ENCODE measurements at regions not wholly inside any gene's neighbourhood (a gene's known extent, or its start where the extent isn't known, plus 50 kb on each side); places are given as distances from the start of the nearest gene placed in this dataset.

DNA sequence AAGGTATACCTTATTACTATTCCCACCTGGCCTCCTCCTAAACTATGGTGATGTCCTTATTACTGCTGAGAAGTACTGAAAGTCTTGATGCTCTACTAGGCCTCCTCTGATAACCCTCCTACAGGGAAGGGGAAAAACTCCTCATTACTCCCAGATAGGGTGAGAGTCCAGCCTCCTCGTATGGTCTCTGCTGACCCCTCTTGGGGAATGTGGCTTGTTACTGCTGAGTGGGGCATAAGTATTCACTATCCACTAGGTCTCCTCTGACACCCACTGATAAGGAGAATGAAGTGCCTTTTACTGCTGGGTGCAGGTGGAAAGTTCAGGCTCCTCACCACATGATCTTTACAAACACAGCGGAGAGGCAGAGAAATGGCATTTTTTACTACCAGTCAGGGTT lies 222.9 kb downstream of the CHRM2 start:
- Mint-ChIP-seq H3K9me3 (ENCODE audit: low read depth) (peaks cover 10% of the 10 kb centered on the region), H3K27me3 (no peaks in the 10 kb centered on the region), H3K4me1 (no peaks in the 10 kb centered on the region), H3K27ac (no peak overlapping the region), H3K36me3 (no peaks in the 10 kb centered on the region), H3K4me3 (no peak overlapping the region)
- CTCF ChIA-PET = no interaction called here
- DNase-seq (no peak), ATAC-seq (no peak)

DNA sequence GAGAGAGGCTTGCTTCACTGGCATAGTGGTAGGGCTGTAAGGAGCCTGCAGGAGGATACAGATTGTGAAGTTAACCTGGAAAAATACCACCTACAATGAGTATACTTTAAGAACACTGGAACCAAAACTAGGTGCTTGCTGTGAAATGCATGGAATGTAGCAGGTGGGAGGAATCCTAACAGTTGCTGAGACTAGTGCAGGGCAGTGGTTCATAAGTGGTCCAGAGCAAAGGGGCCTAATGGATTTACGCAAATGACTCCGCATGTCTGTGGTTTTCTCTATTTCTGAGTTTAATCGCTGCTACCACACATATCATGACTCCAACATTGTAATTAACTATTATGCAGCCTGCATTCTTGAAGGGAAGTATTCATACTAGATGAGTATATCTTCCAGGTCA lies 218.4 kb downstream of the CHRM2 start:
- no peak overlapping the region for H3K4me3 Mint-ChIP-seq
- ATAC-seq = no peak

DNA sequence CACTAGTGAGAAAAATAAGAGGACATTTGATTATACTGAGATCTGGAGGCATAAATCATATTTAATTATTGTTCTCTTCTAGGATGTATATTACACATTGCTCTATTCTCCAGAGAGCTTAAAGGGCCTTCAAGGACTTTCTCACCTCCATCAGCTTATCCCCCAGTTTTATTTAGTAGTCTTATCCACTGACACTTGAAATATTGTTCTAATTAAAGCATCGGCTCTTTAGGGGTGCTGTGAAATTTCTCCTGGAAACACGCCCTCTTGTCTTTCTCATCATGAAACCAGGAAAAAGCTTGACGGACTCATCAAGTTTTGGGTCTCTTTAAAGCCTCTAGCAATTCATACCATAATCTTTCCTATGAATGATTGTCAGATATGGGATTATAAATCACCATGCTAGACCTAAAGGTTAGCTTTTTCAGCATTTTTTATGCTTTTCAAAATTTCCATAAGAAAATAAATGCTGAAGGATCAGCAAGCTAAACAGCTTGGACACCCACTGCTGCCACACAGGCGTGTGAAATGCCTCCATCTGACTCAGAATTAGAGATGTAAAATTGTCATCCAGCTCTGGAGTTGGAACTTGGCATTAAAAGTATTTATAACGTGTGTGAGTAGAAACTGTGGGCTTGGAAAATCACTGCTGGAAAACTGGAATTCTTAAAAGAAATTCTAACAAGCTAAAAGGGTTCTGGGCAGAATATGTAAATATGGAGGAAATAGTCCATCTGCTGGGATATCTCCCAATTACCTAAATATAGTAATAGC lies 216.3 kb downstream of the CHRM2 start:
- ATAC-seq = no peak
- Mint-ChIP-seq H3K36me3 (no peaks in the 10 kb centered on the region), H3K4me3 (no peak overlapping the region)

More for the DNA sequence above, 218.4 kb downstream of the CHRM2 start:
- no peak for DNase-seq
- H3K9me3 Mint-ChIP-seq (ENCODE audit: low read depth) = no peaks in the 10 kb centered on the region
- CTCF ChIA-PET = no interaction called here
- no peaks in the 10 kb centered on the region for H3K4me1 Mint-ChIP-seq
- no peak overlapping the region for H3K27ac Mint-ChIP-seq
- no peaks in the 10 kb centered on the region for H3K27me3 Mint-ChIP-seq
- H3K36me3 Mint-ChIP-seq = no peaks in the 10 kb centered on the region

DNA sequence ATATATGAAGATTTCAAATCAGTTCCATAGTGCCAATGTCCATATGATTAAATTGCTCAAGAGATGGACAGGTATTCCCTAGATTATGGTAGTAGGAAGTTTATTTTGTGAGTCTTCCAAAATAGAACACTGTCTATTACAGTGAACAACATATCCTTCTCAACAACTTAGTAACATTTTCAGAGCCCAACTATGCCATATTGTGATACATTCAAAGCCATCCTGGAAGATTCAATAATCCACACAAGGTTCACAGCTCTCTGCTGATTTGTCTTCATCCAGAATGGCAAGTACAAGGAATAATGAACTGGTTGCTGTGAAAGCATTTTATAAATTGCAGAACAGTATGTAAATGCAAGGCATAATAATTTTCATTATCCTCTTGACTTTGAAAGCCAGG lies 213.9 kb downstream of the CHRM2 start:
- Mint-ChIP-seq H3K27me3 (no peaks in the 10 kb centered on the region), H3K27ac (no peak overlapping the region), H3K9me3 (ENCODE audit: low read depth) (peaks cover 9% of the 10 kb centered on the region), H3K4me3 (no peak overlapping the region), H3K4me1 (no peaks in the 10 kb centered on the region), H3K36me3 (no peaks in the 10 kb centered on the region)
- CTCF ChIA-PET = interaction anchor here (0.5 kb wide), 1 partner anchor 411 kb away, joined by 3 read pairs; no protein-coding TSS in a partner anchor
- ATAC-seq (no peak), DNase-seq (no peak)

More for the DNA sequence above, 216.3 kb downstream of the CHRM2 start:
- CTCF ChIA-PET = no interaction called here
- DNase-seq = no peak
- Mint-ChIP-seq H3K27me3 (no peaks in the 10 kb centered on the region), H3K27ac (no peak overlapping the region), H3K9me3 (ENCODE audit: low read depth) (peaks cover 3% of the 10 kb centered on the region), H3K4me1 (no peaks in the 10 kb centered on the region)

DNA sequence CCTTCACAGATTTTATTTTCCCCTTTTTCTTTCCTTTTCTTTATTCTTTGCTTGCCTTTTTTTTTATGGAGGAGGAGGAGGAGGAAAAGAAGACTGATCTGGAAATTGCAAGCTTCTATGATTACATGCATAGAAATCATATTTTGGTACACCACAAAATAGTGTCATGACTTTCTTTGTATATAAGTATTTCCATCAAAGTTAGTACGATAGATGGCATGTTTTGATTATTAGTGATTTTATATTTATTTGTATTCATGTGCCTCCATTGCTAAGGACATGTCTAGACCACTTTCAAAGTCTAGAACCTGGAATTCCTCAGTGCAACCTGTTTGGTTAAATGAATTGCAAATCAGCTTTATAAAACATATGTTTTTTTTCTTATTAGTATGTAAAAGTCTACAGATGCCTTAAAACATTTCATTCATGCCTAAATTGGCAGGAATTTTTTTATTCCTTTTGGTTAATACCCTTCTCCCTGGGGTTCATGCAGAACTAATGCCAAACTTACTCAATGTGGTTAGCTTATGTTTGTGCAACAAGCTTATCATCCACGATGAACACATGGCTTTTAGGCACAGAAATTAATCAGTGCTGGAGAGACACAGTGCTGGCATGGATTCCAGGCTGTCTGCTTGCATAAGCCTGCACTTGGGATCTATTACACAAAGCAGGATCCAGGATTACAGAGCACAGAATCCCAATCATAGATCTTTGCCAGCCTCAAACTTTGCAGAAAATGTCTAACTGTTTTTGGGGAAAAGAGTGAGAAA lies 213.1 kb downstream of the CHRM2 start:
- H3K36me3 Mint-ChIP-seq = no peaks in the 10 kb centered on the region
- H3K4me1 Mint-ChIP-seq = no peaks in the 10 kb centered on the region

DNA sequence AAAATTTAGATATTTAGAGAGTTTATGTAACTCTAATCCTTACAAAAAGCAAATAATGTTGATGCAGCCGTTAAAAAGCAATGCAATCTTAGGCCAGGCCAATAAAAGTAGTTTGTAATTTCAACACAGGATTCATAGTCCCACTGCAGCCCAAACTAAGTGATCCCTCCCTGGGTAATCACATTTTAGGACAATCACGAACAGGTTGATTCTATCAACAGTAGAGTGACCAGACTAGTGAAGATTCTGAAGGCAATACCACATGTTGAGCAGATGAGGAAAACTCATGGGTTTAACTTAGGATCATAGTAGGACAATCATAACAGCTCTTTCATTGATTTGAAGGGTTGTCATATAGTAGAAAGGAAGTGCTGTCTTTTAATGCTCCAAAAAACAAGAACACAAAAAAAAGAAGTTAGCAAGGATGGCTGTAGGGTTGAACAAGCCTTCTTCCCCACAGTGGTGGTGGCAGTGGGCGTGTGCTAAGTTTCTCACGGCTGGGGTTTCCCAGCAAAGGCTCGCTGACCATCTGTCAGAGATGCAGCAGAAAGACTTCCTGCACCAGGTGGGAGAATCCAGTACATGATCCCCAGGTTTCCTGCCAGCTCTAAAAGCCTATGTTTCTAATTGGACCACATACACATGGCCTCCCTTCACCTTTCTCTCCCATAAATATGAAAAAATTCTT lies 212.2 kb downstream of the CHRM2 start:
- Mint-ChIP-seq H3K4me3 (no peak overlapping the region), H3K4me1 (no peaks in the 10 kb centered on the region), H3K27ac (no peak overlapping the region), H3K9me3 (ENCODE audit: low read depth) (peaks cover 13% of the 10 kb centered on the region), H3K27me3 (no peaks in the 10 kb centered on the region), H3K36me3 (no peaks in the 10 kb centered on the region)
- no peak for DNase-seq
- CTCF ChIA-PET = no interaction called here
- ATAC-seq = no peak

More for the DNA sequence above, 213.1 kb downstream of the CHRM2 start:
- H3K27me3 Mint-ChIP-seq = no peaks in the 10 kb centered on the region
- no peak overlapping the region for H3K27ac Mint-ChIP-seq
- H3K4me3 Mint-ChIP-seq = no peak overlapping the region
- peaks cover 13% of the 10 kb centered on the region for H3K9me3 Mint-ChIP-seq (ENCODE audit: low read depth)
- DNase-seq (no peak), ATAC-seq (no peak)
- CTCF ChIA-PET = no interaction called here

DNA sequence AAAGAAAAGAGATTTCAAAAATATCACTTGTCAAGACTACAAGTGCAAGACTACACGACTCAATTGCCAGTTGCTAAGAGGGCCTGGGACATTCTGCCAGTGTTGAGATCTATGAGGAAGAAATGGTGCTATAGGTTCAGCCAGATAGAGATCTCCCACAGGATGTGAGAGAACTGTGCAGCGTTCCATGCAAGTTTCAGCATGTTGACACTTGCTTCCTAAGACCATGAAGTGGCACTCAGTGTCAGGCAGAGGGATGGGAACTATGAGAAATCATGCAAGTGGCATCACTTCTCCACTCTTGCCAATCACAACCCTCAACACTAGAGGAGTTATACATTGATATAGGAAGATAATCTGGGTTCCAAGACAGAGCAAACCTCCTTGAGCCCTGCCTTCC lies 210.3 kb downstream of the CHRM2 start:
- H3K9me3 Mint-ChIP-seq (ENCODE audit: low read depth) = peaks cover 13% of the 10 kb centered on the region
- no peak overlapping the region for H3K4me3 Mint-ChIP-seq
- no peaks in the 10 kb centered on the region for H3K36me3 Mint-ChIP-seq
- H3K27me3 Mint-ChIP-seq = no peaks in the 10 kb centered on the region
- DNase-seq (no peak), ATAC-seq (no peak)
- H3K27ac Mint-ChIP-seq = no peak overlapping the region
- H3K4me1 Mint-ChIP-seq = no peaks in the 10 kb centered on the region
- CTCF ChIA-PET = no interaction called here

DNA sequence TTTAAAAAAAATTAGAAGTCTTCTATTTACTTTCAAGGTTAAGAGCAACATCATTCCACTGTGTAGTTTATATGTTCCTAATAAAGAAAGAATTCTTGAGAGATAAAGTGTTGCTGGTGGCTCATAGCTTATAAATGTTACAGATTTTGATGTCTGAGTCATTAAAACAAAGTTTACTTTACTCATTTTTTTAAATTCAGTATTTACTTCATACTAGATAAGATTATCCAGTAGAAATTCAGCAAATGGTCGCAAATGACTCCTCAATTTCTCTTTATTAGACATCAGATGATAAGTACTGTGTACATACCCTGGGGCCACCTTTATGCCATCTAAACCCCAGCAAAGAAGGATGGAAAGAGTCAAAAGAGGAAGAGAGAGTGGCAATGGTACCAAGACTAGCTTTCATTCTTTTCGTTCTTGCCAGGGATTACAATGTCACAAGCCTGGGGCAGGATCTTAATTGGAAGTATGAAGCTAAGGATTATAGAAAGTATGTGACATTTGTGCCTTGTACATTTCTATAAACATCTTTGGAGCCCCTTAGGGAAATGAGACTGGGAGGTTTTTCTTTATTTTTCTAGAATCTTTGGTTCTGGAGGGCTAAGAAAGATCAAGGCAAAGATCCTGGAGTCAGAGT lies 206.1 kb downstream of the CHRM2 start:
- DNase-seq (no peak), ATAC-seq (no peak)
- Mint-ChIP-seq H3K27ac (no peak overlapping the region), H3K36me3 (no peaks in the 10 kb centered on the region), H3K4me1 (no peaks in the 10 kb centered on the region), H3K27me3 (no peaks in the 10 kb centered on the region), H3K9me3 (ENCODE audit: low read depth) (peaks cover 10% of the 10 kb centered on the region), H3K4me3 (no peak overlapping the region)
- CTCF ChIA-PET = no interaction called here

DNA sequence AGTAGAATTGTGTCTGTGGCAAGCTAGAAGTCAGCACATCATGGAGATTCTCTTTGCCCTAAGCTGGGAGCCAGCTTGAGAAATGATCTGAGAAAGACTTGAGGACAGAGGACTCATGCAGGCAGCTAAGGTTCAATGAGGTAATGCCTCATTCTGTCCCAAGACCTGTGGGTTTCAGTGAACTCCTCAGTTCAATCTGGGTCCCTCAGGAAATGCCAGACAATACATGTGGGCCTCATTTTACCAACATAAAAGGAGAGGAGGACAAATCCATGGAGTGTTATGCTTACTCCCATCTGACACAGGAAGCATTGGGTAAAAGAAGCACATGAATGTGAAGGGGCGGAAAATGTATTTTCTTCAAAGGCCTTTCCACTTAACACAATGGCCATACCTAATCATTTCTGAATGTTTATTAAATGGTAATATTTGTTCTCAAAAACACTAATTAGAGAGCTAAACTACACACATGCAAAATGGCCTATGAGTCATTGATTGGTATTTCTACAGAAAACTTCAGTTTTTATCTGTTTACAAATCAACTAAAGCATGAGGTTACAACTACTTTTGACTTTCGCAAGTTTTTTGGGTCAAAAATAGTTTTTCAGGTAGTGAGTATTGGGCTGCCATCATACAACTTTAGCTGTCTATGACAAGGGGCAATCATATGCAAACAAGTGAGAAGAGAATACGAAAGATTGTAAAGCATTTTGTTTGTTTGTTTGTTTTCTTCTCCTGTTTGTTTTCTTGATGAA lies 205.3 kb downstream of the CHRM2 start:
- ATAC-seq = no peak
- Mint-ChIP-seq H3K4me1 (no peaks in the 10 kb centered on the region), H3K9me3 (ENCODE audit: low read depth) (peaks cover 7% of the 10 kb centered on the region), H3K4me3 (no peak overlapping the region), H3K27me3 (no peaks in the 10 kb centered on the region), H3K36me3 (no peaks in the 10 kb centered on the region), H3K27ac (no peak overlapping the region)
- no peak for DNase-seq
- CTCF ChIA-PET = no interaction called here

Data from activated CD8-positive, alpha-beta memory T cell treated with anti-CD3 and anti-CD28 coated beads, Interleukin-2, amount 10 ng/mL, durations not matched to agents 7 days and 5 days (primary cell).